Fibroblast of the aortic adventitia (primary cell): ENCODE measurements at regions not wholly inside any gene's neighbourhood (a gene's known extent, or its start where the extent isn't known, plus 50 kb on each side); places are given as distances from the start of the nearest gene placed in this dataset.

Experiments
- DNase-seq: peaks from one replicate; pipeline ENCODE4 v3.0.0-alpha.2; 2010; ENCODE audit warnings: low read depth
- H3K4me3 ChIP-seq: 2 replicates; pipeline ENCODE4 v1.5.1; 2011; ENCODE audit warnings: low read depth, mild to moderate bottlenecking, control low read depth, low read length, moderate library complexity
- TF ChIP-seq, protein P1 (sequence below): IDR thresholded peaks from 2 replicates; pipeline ENCODE4 v1.5.1; 2011; ENCODE audit warnings: mild to moderate bottlenecking, low read length, control low read depth, inconsistent platforms; ENCODE audit not compliant: insufficient read depth

DNA sequence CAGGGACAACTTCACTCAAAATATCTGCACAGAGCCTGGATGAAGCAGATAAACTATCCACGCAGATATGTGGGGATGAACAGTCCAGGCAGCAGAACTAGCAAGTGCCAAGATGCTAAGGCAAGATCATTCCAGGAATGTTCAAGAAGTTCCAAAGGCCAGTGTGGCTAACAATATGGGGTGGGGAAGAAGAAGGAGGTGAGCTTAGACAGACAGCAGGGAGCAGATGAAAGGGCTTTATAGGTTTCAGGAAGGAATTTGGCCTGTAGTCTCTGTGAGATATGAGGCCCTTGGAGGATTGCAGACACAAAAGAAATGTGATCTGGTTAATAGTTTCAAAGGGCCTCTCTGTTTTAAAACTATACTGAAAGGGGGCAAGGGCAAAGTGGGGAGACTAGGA lies 63.5 kb upstream of the PPM1H start:
- TF ChIP-seq, protein P1, sequence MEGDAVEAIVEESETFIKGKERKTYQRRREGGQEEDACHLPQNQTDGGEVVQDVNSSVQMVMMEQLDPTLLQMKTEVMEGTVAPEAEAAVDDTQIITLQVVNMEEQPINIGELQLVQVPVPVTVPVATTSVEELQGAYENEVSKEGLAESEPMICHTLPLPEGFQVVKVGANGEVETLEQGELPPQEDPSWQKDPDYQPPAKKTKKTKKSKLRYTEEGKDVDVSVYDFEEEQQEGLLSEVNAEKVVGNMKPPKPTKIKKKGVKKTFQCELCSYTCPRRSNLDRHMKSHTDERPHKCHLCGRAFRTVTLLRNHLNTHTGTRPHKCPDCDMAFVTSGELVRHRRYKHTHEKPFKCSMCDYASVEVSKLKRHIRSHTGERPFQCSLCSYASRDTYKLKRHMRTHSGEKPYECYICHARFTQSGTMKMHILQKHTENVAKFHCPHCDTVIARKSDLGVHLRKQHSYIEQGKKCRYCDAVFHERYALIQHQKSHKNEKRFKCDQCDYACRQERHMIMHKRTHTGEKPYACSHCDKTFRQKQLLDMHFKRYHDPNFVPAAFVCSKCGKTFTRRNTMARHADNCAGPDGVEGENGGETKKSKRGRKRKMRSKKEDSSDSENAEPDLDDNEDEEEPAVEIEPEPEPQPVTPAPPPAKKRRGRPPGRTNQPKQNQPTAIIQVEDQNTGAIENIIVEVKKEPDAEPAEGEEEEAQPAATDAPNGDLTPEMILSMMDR, result no peak

DNA sequence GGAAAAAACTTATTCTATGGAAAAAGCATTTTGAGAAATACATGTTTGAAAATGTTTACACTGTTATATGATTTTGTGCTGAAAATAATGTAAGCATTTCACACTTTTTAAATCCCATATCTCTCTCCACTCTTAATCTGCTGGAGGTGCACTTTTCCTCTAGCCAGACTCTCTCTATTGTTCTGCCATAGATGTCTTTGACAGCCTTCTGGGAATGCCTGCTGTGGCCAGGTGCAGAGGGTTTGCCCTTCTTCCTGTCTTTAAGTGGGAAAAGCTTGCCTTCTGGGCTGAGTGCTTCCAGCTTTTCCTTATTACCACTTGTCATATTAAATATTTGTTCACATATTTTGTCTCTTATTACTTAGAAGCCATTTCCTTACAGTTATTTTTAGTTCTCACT lies 60.1 kb upstream of the PPM1H start:
- no peak overlapping the region for H3K4me3 ChIP-seq
- no peak for DNase-seq
- TF ChIP-seq, protein P1, result no peak

More for the DNA sequence above, 63.5 kb upstream of the PPM1H start:
- H3K4me3 ChIP-seq, result no peak overlapping the region
- DNase-seq, result no peak

DNA sequence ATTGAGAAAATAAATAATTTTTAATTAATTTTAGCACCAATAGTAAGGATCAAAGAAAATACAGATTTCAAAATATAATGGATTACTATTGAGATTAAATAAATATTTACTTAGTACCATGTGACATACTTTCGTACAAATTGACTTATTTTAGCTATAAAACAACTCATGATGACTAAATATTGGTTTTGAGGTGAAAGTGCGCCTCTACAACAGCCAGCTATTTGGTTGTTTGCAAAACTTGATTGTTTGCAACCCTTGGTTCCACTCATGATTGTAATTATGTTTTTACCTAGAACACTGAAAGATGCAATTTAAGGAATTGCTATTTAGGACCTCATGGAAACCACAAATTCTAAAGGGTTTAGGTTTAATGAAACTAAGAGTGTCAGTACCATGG lies 51.9 kb upstream of the PPM1H start:
- no peak overlapping the region for H3K4me3 ChIP-seq
- TF ChIP-seq, protein P1, result no peak
- no peak for DNase-seq
